ENCODE measurements at regions not wholly inside any gene's neighbourhood (a gene's known extent, or its start where the extent isn't known, plus 50 kb on each side); places are given as distances from the start of the nearest gene placed in this dataset.

DNA sequence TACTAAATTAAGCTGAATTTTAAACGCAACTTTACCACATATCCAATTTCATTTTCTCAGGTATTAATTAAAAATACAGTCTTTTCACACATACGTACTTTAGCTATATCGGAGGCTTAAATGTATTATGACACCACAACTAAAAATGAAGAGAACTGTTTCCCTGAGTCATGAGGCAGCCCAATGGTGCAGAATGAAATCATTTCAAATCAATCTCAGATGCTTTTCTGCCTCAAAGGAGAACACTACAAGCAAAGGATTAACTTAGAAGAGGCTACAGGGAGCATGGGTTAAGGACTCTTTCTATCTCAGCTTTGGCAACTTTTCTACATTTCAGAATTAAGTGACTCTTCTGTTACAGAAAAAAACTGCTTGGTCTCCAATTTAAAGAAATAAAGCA lies 516.3 kb upstream of the HTR2A start:
- H3K4me1 ChIP-seq (ENCODE audit: control insufficient read depth, insufficient read depth, low read length): no peaks in the 10 kb centered on the region
- H3K36me3 ChIP-seq (ENCODE audit: control insufficient read depth, insufficient read depth, low read length): no peaks in the 10 kb centered on the region
- H3K9ac ChIP-seq (ENCODE audit: low read length): no peak overlapping the region
- H3K27me3 ChIP-seq (ENCODE audit: control insufficient read depth, insufficient read depth, low read length): no peaks in the 10 kb centered on the region
- H3K9me3 ChIP-seq (ENCODE audit: control insufficient read depth, insufficient read depth, low read depth, low read length): no peaks in the 10 kb centered on the region
- H3K4me3 ChIP-seq (ENCODE audit: low read depth, low read length): no peak overlapping the region
- H3K27ac ChIP-seq (ENCODE audit: low read depth, low read length): no peak overlapping the region

GRCh38 chr13:47409778-47410177 lies 512.9 kb upstream of the HTR2A start:
- Histone ChIP-seq H3K27me3 (ENCODE audit: control insufficient read depth, insufficient read depth, low read length) (no peaks in the 10 kb centered on the region), H3K27ac (ENCODE audit: low read depth, low read length) (no peak overlapping the region), H3K4me1 (ENCODE audit: control insufficient read depth, insufficient read depth, low read length) (no peaks in the 10 kb centered on the region; the same call in 1 of the 2 replicates), H3K4me3 (ENCODE audit: low read depth, low read length) (no peak overlapping the region), H3K9me3 (ENCODE audit: control insufficient read depth, insufficient read depth, low read depth, low read length) (no peaks in the 10 kb centered on the region), H3K9ac (ENCODE audit: low read length) (no peak overlapping the region), H3K36me3 (ENCODE audit: control insufficient read depth, insufficient read depth, low read length) (no peaks in the 10 kb centered on the region)

- Histone ChIP-seq H3K4me1 (ENCODE audit: control insufficient read depth, insufficient read depth, low read length) (no peaks in the 10 kb centered on the region; the same call in 1 of the 2 replicates), H3K9me3 (ENCODE audit: control insufficient read depth, insufficient read depth, low read depth, low read length) (no peaks in the 10 kb centered on the region), H3K27ac (ENCODE audit: low read depth, low read length) (no peak overlapping the region), H3K36me3 (ENCODE audit: control insufficient read depth, insufficient read depth, low read length) (no peaks in the 10 kb centered on the region), H3K9ac (ENCODE audit: low read length) (no peak overlapping the region), H3K27me3 (ENCODE audit: control insufficient read depth, insufficient read depth, low read length) (no peaks in the 10 kb centered on the region), H3K4me3 (ENCODE audit: low read depth, low read length) (no peak overlapping the region)
Measured at GRCh38 chr13:47408546-47409319, 511.9 kb upstream of the HTR2A start.

- Histone ChIP-seq H3K27me3 (ENCODE audit: control insufficient read depth, insufficient read depth, low read length) (no peaks in the 10 kb centered on the region), H3K4me3 (ENCODE audit: low read depth, low read length) (no peak overlapping the region), H3K36me3 (ENCODE audit: control insufficient read depth, insufficient read depth, low read length) (no peaks in the 10 kb centered on the region), H3K27ac (ENCODE audit: low read depth, low read length) (no peak overlapping the region), H3K4me1 (ENCODE audit: control insufficient read depth, insufficient read depth, low read length) (no peaks in the 10 kb centered on the region; the same call in 1 of the 2 replicates), H3K9ac (ENCODE audit: low read length) (no peak overlapping the region), H3K9me3 (ENCODE audit: control insufficient read depth, insufficient read depth, low read depth, low read length) (no peaks in the 10 kb centered on the region)
Measured at GRCh38 chr13:47407808-47408207, 511.0 kb upstream of the HTR2A start.

- H3K9ac ChIP-seq (ENCODE audit: low read length): no peak overlapping the region
- H3K9me3 ChIP-seq (ENCODE audit: control insufficient read depth, insufficient read depth, low read depth, low read length): no peaks in the 10 kb centered on the region
- no peaks in the 10 kb centered on the region for H3K36me3 ChIP-seq (ENCODE audit: control insufficient read depth, insufficient read depth, low read length)
- no peaks in the 10 kb centered on the region for H3K27me3 ChIP-seq (ENCODE audit: control insufficient read depth, insufficient read depth, low read length)
- H3K27ac ChIP-seq (ENCODE audit: low read depth, low read length): no peak overlapping the region
- no peak overlapping the region for H3K4me3 ChIP-seq (ENCODE audit: low read depth, low read length)
- peaks cover 15% of the 10 kb centered on the region for H3K4me1 ChIP-seq (ENCODE audit: control insufficient read depth, insufficient read depth, low read length)
Measured at GRCh38 chr13:47399599-47399998, 502.7 kb upstream of the HTR2A start.

DNA sequence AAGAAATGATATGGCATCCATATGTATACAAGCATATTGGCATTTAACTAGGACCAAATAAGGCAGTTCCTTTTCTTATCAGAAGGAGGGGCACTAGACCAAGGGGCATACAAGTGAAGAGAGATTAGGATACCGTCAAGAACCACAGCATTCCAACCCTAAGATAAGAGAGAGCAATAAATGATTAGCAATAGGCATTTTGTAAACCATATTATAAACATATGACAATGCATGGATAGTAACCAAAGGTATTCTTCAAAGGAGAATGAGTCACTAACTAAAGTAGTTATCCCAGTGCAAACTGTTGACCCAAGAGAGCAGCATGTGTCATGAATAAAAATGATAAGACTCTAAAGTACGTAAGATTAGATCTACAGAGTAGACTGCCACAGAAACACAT lies 500.9 kb upstream of the HTR2A start:
- H3K36me3 ChIP-seq (ENCODE audit: control insufficient read depth, insufficient read depth, low read length): no peaks in the 10 kb centered on the region
- no peaks in the 10 kb centered on the region for H3K27me3 ChIP-seq (ENCODE audit: control insufficient read depth, insufficient read depth, low read length)
- no peak overlapping the region for H3K4me3 ChIP-seq (ENCODE audit: low read depth, low read length)
- no peaks in the 10 kb centered on the region for H3K9me3 ChIP-seq (ENCODE audit: control insufficient read depth, insufficient read depth, low read depth, low read length)
- no peak overlapping the region for H3K27ac ChIP-seq (ENCODE audit: low read depth, low read length)
- H3K4me1 ChIP-seq (ENCODE audit: control insufficient read depth, insufficient read depth, low read length): peaks cover 15% of the 10 kb centered on the region
- H3K9ac ChIP-seq (ENCODE audit: low read length): no peak overlapping the region

DNA sequence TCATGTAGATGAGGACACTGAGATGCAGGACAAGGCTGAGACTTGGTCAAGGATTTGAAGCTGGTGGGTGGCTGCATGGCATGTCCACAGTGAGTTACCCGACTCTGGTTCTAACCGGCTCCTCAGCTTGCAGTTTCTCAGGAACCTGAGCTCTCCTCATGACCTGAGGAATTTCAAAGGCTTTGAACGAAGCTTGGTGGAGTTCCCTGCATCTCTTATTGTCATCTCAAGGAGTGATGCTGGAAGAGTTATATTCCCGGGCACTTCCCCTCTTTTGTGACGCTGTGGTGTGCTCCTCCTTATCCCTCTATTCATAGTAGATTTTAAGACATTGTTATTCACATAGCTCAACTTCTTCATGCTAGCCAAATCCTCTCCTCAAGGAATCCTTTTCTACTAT lies 500.1 kb upstream of the HTR2A start:
- no peaks in the 10 kb centered on the region for H3K27me3 ChIP-seq (ENCODE audit: control insufficient read depth, insufficient read depth, low read length)
- H3K9me3 ChIP-seq (ENCODE audit: control insufficient read depth, insufficient read depth, low read depth, low read length): no peaks in the 10 kb centered on the region
- H3K27ac ChIP-seq (ENCODE audit: low read depth, low read length): no peak overlapping the region
- no peaks in the 10 kb centered on the region for H3K36me3 ChIP-seq (ENCODE audit: control insufficient read depth, insufficient read depth, low read length)
- H3K4me3 ChIP-seq (ENCODE audit: low read depth, low read length): no peak overlapping the region
- peaks cover 15% of the 10 kb centered on the region for H3K4me1 ChIP-seq (ENCODE audit: control insufficient read depth, insufficient read depth, low read length)
- no peak overlapping the region for H3K9ac ChIP-seq (ENCODE audit: low read length)

DNA sequence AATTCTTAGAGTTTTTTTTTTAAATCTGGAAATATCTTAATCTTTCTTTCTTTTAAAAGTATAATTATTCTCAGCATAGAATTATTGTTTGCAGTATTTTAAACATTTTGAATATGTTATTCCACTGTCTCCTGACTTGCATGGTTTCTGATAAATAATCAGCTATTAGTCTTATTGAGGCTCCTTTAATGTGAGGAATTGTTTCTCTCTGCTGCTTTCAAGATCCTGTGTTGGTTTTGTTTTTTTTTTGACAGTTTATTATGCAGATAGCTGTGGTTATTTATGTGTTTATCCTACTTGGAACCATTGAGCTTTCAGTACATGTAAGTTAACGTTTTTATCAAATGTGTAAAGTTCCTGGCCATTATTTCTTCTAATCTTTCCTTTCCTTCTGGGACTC lies 477.9 kb upstream of the HTR2A start:
- Histone ChIP-seq H3K9ac (ENCODE audit: low read length) (no peak overlapping the region), H3K27ac (ENCODE audit: low read depth, low read length) (no peak overlapping the region), H3K9me3 (ENCODE audit: control insufficient read depth, insufficient read depth, low read depth, low read length) (peaks cover 26% of the 10 kb centered on the region)

DNA sequence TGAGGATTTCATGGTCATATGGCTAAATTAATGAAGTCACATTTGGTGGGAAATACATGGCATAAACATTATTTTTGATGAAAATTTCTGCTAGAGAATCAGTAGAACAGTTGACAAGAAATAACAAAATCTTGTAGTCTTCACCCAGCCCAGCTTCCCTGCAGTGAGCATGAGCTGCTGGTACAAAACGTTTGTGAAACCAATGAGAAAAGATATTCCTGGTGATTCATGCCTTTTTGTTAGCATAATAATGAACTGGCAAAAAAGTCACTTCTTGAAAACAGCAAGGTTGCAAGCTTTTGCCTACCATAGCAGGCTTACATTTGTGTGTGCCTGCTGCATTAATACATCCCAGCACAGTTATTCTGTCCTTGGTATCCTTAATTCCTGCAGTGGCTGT lies 475.9 kb upstream of the HTR2A start:
- H3K9me3 ChIP-seq (ENCODE audit: control insufficient read depth, insufficient read depth, low read depth, low read length): peaks cover 19% of the 10 kb centered on the region
- H3K36me3 ChIP-seq (ENCODE audit: control insufficient read depth, insufficient read depth, low read length): no peaks in the 10 kb centered on the region; the same call in 1 of the 2 replicates
- peak overlapping the region; percentile 47; the same call in 1 of the 2 replicates for H3K27ac ChIP-seq (ENCODE audit: low read depth, low read length)
- H3K27me3 ChIP-seq (ENCODE audit: control insufficient read depth, insufficient read depth, low read length): no peaks in the 10 kb centered on the region
- peak overlapping the region; percentile 21; the same call in 1 of the 2 replicates for H3K4me3 ChIP-seq (ENCODE audit: low read depth, low read length)
- H3K9ac ChIP-seq (ENCODE audit: low read length): no peak overlapping the region
- H3K4me1 ChIP-seq (ENCODE audit: control insufficient read depth, insufficient read depth, low read length): peaks cover 12% of the 10 kb centered on the region

More for the DNA sequence above, 477.9 kb upstream of the HTR2A start:
- Histone ChIP-seq H3K36me3 (ENCODE audit: control insufficient read depth, insufficient read depth, low read length) (no peaks in the 10 kb centered on the region; the same call in 1 of the 2 replicates), H3K4me3 (ENCODE audit: low read depth, low read length) (no peak overlapping the region), H3K4me1 (ENCODE audit: control insufficient read depth, insufficient read depth, low read length) (peaks cover 12% of the 10 kb centered on the region), H3K27me3 (ENCODE audit: control insufficient read depth, insufficient read depth, low read length) (no peaks in the 10 kb centered on the region)

GRCh38 chr13:47351798-47352197 lies 454.9 kb upstream of the HTR2A start:
- no peaks in the 10 kb centered on the region for H3K36me3 ChIP-seq (ENCODE audit: control insufficient read depth, insufficient read depth, low read length)

DNA sequence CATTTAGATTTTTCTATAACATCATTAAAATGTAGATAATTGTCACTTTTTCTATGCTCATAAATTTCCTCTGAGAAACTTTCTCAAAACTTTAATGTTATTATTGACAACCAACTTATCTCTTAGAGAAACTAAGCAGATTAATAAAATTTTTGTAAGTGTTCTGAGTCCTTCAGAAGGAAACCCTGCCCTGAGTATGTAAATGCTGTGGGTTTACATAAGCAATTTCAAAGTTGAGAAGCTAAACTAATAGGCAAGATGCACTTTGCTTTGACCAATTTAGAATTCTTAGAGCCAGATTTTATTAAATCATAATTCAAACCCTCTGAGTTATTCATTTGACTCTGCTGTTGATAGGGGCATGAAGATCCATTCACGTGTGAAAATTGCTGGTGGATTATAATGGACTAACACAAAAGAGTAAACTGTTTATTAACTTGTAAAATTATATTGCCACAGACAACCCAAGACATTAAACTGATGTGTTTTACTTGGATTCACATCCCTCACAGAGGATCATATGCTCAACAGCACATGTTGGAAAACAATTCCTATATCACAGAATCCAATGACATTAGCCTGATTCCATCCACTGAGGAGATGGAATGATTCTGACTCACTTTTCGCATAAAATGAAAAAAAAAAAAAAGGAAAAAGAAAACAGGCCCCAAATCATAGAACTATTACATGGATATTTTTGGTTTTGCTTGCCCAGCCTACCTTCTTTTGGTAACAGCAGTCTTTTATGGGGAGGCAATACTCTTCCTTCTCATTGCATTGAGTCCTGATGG lies 453.7 kb upstream of the HTR2A start:
- no peak overlapping the region for H3K4me3 ChIP-seq (ENCODE audit: low read depth, low read length)
- no peaks in the 10 kb centered on the region for H3K27me3 ChIP-seq (ENCODE audit: control insufficient read depth, insufficient read depth, low read length)
- no peaks in the 10 kb centered on the region for H3K4me1 ChIP-seq (ENCODE audit: control insufficient read depth, insufficient read depth, low read length)
- H3K9ac ChIP-seq (ENCODE audit: low read length): no peak overlapping the region
- H3K9me3 ChIP-seq (ENCODE audit: control insufficient read depth, insufficient read depth, low read depth, low read length): 0 out of 2 replicates have a peak, but pooled peaks cover under 1% of the 10 kb centered on the region
- no peaks in the 10 kb centered on the region for H3K36me3 ChIP-seq (ENCODE audit: control insufficient read depth, insufficient read depth, low read length)
- no peak overlapping the region for H3K27ac ChIP-seq (ENCODE audit: low read depth, low read length)

More at GRCh38 chr13:47351798-47352197, 454.9 kb upstream of the HTR2A start:
- no peak overlapping the region for H3K4me3 ChIP-seq (ENCODE audit: low read depth, low read length)
- H3K27ac ChIP-seq (ENCODE audit: low read depth, low read length): no peak overlapping the region
- H3K27me3 ChIP-seq (ENCODE audit: control insufficient read depth, insufficient read depth, low read length): no peaks in the 10 kb centered on the region
- 0 out of 2 replicates have a peak, but pooled peaks cover 2% of the 10 kb centered on the region for H3K9me3 ChIP-seq (ENCODE audit: control insufficient read depth, insufficient read depth, low read depth, low read length)
- H3K9ac ChIP-seq (ENCODE audit: low read length): no peak overlapping the region
- no peaks in the 10 kb centered on the region for H3K4me1 ChIP-seq (ENCODE audit: control insufficient read depth, insufficient read depth, low read length)

Data from HUES6 (cell line).